Activated CD8-positive, alpha-beta T cell treated with anti-CD3 and anti-CD28 coated beads, Interleukin-2, amount 10 ng/mL, durations not matched to agents 7 days and 5 days (primary cell): ENCODE measurements at regions not wholly inside any gene's neighbourhood (a gene's known extent, or its start where the extent isn't known, plus 50 kb on each side); places are given as distances from the start of the nearest gene placed in this dataset.
"Not testable (repeated sequence)": the region's sequence is repeated elsewhere in the genome, so short reads cannot be mapped to it uniquely, and the experiment has no call there.

Experiments
- ATAC-seq: fragments of 150-1000 bp; cut with Tn5 transposase; one replicate; pipeline ENCODE4 v1.10.0; 2021; ENCODE audit warnings: moderate library complexity
- CTCF ChIA-PET: fragments of 350-600 bp; sonication (Branson Sonifier 250); formaldehyde crosslinking; loops from one replicate; lab custom pipeline; 2021; ENCODE audit warnings: antibody characterized with exemption; lab: Charles Lee
- POLR2A ChIA-PET: fragments of 350-600 bp; sonication (Branson Sonifier 250); formaldehyde crosslinking; loops from one replicate; lab custom pipeline; 2021; ENCODE audit warnings: antibody characterized with exemption; lab: Charles Lee
- DNase-seq: peaks from one replicate; pipeline ENCODE4 v3.0.0-alpha.2; 2020
- H3K27ac Mint-ChIP-seq: one replicate; pipeline ENCODE4 v1.8.0; 2021; ENCODE audit warnings: mild to moderate bottlenecking, mixed read lengths
- H3K27me3 Mint-ChIP-seq: one replicate; pipeline ENCODE4 v1.8.0; 2021; ENCODE audit warnings: low read depth, mixed read lengths
- H3K36me3 Mint-ChIP-seq: one replicate; pipeline ENCODE4 v1.8.0; 2021; ENCODE audit warnings: low read depth, mixed read lengths
- H3K4me1 Mint-ChIP-seq: one replicate; pipeline ENCODE4 v1.8.0; 2021; ENCODE audit warnings: low read depth, mixed read lengths
- H3K4me3 Mint-ChIP-seq: one replicate; pipeline ENCODE4 v1.8.0; 2021; ENCODE audit warnings: mild to moderate bottlenecking, mixed read lengths
- H3K9me3 Mint-ChIP-seq: one replicate; pipeline ENCODE4 v1.8.0; 2022; ENCODE audit warnings: mixed read lengths; ENCODE audit not compliant: insufficient read depth

DNA sequence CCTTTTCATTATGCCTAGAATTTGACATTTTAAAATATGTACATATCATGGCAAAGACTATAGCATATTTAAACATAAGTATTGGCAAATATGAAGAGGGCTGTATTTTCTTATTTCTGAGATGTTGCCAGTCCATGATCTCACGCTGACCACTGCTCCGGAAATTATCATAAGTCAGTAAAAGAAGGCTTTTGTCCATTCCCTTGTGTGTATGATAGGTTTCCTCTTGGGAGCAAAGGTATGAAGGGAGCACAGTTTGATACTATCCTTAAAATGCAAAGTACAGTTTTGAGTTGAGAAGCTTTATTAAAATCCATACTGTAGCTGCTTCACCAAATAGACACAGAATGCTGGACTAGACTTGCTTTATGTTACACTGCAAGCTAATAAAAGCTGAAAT lies 52.6 kb upstream of the AGA start:
- Mint-ChIP-seq H3K27ac (no peak overlapping the region), H3K27me3 (no peaks in the 10 kb centered on the region), H3K4me3 (no peak overlapping the region), H3K36me3 (no peaks in the 10 kb centered on the region), H3K9me3 (no peaks in the 10 kb centered on the region), H3K4me1 (no peaks in the 10 kb centered on the region)
- DNase-seq (no peak), ATAC-seq (no peak)
- CTCF ChIA-PET = no interaction called here
- POLR2A ChIA-PET = interaction anchor here (0.5 kb wide), 1 partner anchor 119 kb away, joined by 3 read pairs; no protein-coding TSS in a partner anchor

DNA sequence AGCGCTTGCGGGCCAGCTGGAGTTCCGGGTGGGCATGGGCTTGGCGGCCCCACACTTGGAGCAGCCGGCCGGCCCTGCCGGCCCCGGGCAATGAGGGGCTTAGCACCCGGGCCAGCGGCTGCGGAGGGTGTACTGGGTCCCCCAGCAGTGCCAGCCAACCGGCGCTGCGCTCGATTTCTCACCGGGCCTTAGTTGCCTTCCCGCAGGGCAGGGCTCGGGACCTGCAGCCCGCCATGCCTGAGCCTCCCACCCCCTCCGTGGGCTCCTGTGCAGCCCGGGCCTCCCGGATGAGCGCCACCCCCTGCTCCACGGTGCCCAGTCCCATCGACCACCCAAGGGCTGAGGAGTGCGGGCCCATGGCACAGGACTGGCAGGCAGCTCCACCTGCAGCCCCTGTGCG lies 53.4 kb upstream of the AGA start:
- H3K9me3 Mint-ChIP-seq, H3K36me3 Mint-ChIP-seq, H3K4me3 Mint-ChIP-seq, ATAC-seq, POLR2A ChIA-PET, CTCF ChIA-PET, H3K27ac Mint-ChIP-seq, H3K27me3 Mint-ChIP-seq, DNase-seq, H3K4me1 Mint-ChIP-seq: not testable (repeated sequence)

DNA sequence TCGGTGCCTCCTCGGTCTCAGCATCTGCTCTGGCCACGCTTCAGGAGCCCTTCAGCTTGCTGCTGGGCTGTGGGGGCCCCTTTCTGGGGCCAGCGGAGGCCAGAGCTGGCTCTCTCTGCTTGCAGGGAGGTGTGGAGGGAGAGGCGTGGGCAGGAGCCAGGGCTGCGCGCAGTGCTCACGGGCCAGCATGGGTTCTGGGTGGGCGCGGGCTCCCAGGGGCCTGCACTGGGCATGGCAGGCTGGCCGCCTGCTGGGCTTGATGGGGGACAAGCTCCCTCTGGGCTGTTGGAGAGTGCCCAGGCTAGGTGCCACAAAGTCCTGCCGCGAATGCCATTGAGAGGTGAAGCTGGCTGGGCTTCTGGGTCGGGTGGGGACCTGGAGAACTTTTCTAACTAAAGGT lies 57.3 kb upstream of the AGA start:
- Mint-ChIP-seq H3K4me3 (no peak overlapping the region), H3K27ac (no peak overlapping the region), H3K4me1 (peaks cover 12% of the 10 kb centered on the region), H3K27me3 (no peaks in the 10 kb centered on the region), H3K9me3 (no peaks in the 10 kb centered on the region), H3K36me3 (no peaks in the 10 kb centered on the region)
- DNase-seq (no peak), ATAC-seq (no peak)
- POLR2A ChIA-PET = no interaction called here
- CTCF ChIA-PET = no interaction called here

DNA sequence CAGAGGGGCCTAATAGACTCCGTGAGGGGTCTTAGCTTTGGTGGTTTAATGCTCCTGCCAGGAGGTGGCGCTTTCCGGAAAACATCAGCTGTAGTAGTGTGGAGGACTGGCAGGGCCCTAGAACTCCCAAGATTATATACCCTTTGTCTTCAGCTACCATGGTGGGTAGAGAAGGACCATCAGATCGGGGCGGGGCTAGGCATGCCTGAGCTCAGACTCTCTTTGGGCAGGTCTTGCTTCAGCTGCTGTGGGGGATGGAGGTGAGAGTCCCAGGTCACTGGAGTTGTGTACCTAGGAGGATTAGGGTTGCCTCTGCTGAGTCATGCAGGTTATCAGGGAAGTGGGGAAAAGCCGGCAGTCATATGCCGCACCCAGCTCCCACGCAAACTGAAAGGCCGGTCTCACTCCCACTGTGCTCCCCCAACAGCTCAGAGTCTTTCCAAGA lies 63.0 kb upstream of the AGA start:
- no peak overlapping the region for H3K27ac Mint-ChIP-seq

DNA sequence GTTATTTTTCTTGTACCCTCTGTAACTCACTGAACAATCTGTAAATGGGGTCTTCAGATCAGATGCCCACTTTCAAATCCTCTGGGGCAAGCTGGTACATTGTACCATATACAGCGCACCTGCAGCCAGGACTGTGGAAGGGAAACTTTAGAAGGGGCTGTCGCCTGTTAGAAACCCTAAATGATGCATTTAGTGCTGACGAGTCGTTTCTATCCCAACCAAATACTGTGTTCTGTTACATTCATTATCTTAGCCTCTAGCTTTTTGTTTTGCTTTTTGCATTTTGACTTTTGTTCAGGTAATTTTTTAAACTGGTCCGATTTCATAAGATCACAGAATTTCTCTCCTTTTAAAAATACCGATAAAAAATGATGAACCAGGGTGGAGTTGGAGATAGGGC lies 66.4 kb upstream of the AGA start:
- Mint-ChIP-seq H3K27me3 (no peaks in the 10 kb centered on the region), H3K9me3 (no peaks in the 10 kb centered on the region), H3K27ac (no peak overlapping the region), H3K4me3 (no peak overlapping the region), H3K4me1 (no peaks in the 10 kb centered on the region), H3K36me3 (no peaks in the 10 kb centered on the region)
- DNase-seq (no peak), ATAC-seq (no peak)
- POLR2A ChIA-PET = interaction anchor here (0.6 kb wide), 1 partner anchor 1313 kb away, joined by 5 read pairs; the partner anchor contains the start of gene SPATA4
- CTCF ChIA-PET = no interaction called here

More for the DNA sequence above, 63.0 kb upstream of the AGA start:
- Mint-ChIP-seq H3K36me3 (no peaks in the 10 kb centered on the region), H3K4me3 (no peak overlapping the region), H3K9me3 (no peaks in the 10 kb centered on the region), H3K27me3 (no peaks in the 10 kb centered on the region), H3K4me1 (peaks cover 12% of the 10 kb centered on the region)
- ATAC-seq (no peak), DNase-seq (no peak)
- ChIA-PET POLR2A (no interaction called here), CTCF (interaction anchor here (0.8 kb wide), 1 partner anchor 112 kb away, joined by 3 read pairs; no protein-coding TSS in a partner anchor)

DNA sequence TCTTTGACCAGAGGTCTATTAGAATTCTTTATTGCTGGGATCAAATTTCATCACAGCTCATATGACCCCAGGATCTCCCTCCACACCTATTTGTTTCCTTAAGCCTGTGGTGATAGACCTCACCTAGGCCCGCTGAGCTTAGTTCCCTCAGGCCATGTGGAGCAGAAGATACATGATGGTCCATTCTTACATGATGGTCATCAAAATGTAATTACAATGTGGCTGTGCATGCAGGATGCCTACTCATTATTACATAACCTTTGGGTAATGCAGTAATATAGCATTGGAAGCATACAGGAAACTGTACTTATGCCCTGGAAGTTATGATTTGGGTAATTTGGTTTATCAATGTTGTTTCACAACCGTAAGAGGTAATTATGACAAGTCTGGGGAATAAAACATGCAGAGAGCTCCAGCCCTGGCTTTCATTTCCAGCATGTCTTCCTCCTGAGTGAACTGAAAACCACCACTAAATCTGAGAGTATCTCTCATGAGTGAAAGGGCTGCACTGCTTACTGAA lies 67.0 kb upstream of the AGA start:
- POLR2A ChIA-PET = interaction anchor here (0.6 kb wide), 1 partner anchor 1314 kb away, joined by 5 read pairs; the partner anchor contains the start of gene SPATA4
- Mint-ChIP-seq H3K36me3 (no peaks in the 10 kb centered on the region), H3K4me1 (no peaks in the 10 kb centered on the region), H3K27ac (no peak overlapping the region), H3K27me3 (no peaks in the 10 kb centered on the region), H3K4me3 (no peak overlapping the region), H3K9me3 (no peaks in the 10 kb centered on the region)
- ATAC-seq (no peak), DNase-seq (no peak)
- CTCF ChIA-PET = no interaction called here

DNA sequence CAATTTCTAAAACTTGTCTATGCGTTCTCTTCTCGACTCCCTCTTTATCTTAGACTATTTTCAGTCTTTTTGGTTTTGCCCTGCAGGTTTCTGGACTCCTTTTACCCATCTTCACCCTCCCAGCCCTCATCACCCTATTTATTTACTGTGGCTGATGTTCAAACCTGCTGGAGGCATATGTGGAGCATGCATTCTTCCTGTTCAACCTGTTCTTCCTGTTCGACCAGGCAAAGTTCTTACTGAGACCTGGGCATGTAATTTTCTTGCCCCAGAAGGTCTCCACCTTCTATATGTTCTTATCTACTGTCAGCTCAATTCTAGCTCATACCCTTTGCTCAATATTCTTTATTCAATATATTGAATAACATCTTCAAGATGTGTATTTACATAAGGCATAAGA lies 69.4 kb upstream of the AGA start:
- Mint-ChIP-seq H3K36me3 (no peaks in the 10 kb centered on the region), H3K27ac (no peak overlapping the region), H3K4me1 (no peaks in the 10 kb centered on the region), H3K9me3 (no peaks in the 10 kb centered on the region), H3K4me3 (no peak overlapping the region), H3K27me3 (no peaks in the 10 kb centered on the region)
- ChIA-PET POLR2A (no interaction called here), CTCF (no interaction called here)
- ATAC-seq (no peak), DNase-seq (no peak)

DNA sequence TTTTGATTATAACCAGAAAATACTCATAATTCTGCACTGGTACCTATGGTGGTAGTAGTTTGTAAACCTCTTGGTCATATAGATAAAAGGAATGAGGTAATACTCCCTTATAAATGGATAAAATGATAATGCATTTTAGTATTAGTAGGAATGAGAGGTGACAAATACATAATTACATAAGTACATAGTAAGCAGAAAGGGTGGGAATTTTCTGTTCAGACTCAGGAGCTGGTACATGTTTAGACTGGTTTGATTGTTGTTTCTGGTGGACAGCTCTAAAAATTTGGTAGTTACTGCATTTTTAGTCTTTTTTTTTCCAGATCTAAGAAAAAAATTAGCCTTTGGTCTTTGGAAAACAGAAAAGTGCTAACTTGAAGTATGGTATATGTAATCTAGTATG lies 70.4 kb upstream of the AGA start:
- ATAC-seq (no peak), DNase-seq (no peak)
- no peaks in the 10 kb centered on the region for H3K4me1 Mint-ChIP-seq
- no peaks in the 10 kb centered on the region for H3K9me3 Mint-ChIP-seq
- ChIA-PET CTCF (no interaction called here), POLR2A (no interaction called here)
- H3K4me3 Mint-ChIP-seq = no peak overlapping the region
- no peak overlapping the region for H3K27ac Mint-ChIP-seq
- H3K36me3 Mint-ChIP-seq = no peaks in the 10 kb centered on the region
- H3K27me3 Mint-ChIP-seq = no peaks in the 10 kb centered on the region

DNA sequence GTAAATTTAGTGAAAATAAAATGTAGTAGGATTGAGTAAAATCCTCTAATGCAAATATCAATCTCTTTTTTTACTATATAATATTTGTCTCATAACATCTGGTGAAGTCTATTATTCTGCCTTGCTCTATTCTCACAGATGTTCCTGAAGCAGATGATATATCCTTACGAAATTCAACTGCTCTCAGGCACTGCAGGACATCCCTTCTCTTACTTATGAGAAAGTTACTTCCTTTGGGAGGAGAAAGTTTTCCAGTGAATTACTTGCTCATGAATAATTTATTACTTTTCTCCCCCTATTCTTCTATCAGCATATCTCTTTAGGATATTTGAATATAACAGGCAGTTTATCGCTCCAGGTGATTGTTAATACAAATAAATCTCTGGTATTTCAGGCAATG lies 75.6 kb upstream of the AGA start:
- Mint-ChIP-seq H3K4me3 (no peak overlapping the region), H3K9me3 (no peaks in the 10 kb centered on the region), H3K27ac (no peak overlapping the region), H3K36me3 (no peaks in the 10 kb centered on the region), H3K27me3 (no peaks in the 10 kb centered on the region), H3K4me1 (no peaks in the 10 kb centered on the region)
- ATAC-seq (no peak), DNase-seq (no peak)
- POLR2A ChIA-PET = no interaction called here
- CTCF ChIA-PET = no interaction called here

DNA sequence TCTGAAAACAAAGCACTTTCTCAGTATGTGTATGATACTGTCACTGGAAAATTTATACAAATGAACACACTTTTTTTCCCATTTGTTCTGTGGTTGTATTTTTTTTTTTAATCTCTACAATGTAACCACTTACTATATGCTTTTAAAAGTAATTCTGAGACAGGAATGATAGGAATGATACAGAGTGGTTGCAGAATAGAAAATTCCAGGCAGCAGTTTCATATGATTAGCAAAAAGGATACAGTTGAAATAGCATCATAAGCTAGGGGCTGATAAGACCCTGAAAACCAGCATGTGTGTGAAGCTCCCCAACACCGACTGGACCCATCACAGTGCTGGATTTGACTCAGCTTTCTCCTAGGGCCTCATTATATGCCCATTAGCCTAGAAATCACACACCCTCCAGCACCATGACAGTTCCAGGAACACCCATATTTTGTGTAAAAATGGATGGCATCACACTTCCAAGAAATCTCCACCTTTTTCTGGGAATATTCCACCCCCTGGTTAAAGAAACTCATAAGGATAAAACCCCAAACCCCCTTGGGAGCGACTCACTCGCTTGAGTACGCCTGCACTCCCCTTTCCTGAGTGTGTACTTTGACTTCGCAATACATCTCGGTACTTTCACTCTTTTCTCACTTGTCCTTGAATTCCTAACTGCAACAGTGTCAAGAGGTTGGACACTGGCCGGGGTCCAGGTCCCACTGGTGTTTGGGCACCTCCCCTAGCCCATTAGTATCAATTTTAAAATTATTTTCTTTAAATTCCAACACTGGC lies 77.4 kb upstream of the AGA start:
- H3K4me3 Mint-ChIP-seq = no peak overlapping the region
- ChIA-PET CTCF (no interaction called here), POLR2A (no interaction called here)
- no peak overlapping the region for H3K27ac Mint-ChIP-seq
- DNase-seq (no peak), ATAC-seq (no peak)
- no peaks in the 10 kb centered on the region for H3K36me3 Mint-ChIP-seq
- H3K9me3 Mint-ChIP-seq = no peaks in the 10 kb centered on the region
- no peaks in the 10 kb centered on the region for H3K27me3 Mint-ChIP-seq
- H3K4me1 Mint-ChIP-seq = no peaks in the 10 kb centered on the region

DNA sequence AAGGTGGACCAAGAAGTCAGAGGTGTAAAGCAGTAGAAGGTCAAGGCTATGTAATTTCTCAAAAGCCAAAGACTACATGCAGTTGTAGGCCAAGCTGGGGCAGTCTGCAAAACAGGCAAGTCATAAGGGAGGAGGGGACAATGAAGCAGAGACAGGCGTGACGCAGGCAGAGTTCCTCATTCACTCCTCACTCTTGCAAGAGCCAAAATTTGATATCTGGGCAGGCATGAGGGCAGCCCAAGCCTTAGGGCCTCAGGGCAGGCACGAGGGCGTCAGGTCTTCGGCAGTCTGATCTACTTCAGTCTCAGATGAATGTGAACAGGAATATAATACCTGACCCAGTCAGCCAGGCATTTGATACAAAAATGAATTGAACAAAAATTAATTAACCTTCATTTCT lies 86.4 kb upstream of the AGA start:
- H3K27ac Mint-ChIP-seq = no peak overlapping the region
- ChIA-PET CTCF (no interaction called here), POLR2A (no interaction called here)

DNA sequence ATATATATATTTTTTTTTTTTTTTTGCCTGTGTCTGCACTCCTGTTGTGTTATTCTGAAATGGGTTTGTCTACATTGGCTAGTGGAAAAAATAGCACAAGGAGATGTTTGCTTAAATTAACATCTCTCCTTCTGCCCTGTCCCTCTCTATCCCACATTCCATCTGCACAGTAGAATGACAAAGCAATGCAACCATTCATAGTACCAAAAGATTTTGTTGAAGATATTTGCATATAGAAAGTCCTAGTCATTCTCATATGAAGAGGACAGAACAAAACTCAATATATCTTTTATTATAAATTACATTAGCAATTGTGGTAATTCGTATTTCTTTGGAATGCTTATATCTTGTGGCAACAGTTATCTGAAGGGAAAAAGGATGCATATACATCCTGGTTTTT lies 88.3 kb upstream of the AGA start:
- H3K4me3 Mint-ChIP-seq = no peak overlapping the region
- CTCF ChIA-PET = no interaction called here
- DNase-seq (no peak), ATAC-seq (no peak)
- no peak overlapping the region for H3K27ac Mint-ChIP-seq
- POLR2A ChIA-PET = no interaction called here
- no peaks in the 10 kb centered on the region for H3K27me3 Mint-ChIP-seq
- no peaks in the 10 kb centered on the region for H3K4me1 Mint-ChIP-seq
- H3K9me3 Mint-ChIP-seq = no peaks in the 10 kb centered on the region
- no peaks in the 10 kb centered on the region for H3K36me3 Mint-ChIP-seq

More for the DNA sequence above, 86.4 kb upstream of the AGA start:
- DNase-seq (no peak), ATAC-seq (no peak)
- H3K4me3 Mint-ChIP-seq = no peak overlapping the region
- no peaks in the 10 kb centered on the region for H3K27me3 Mint-ChIP-seq
- H3K4me1 Mint-ChIP-seq = no peaks in the 10 kb centered on the region
- H3K36me3 Mint-ChIP-seq = no peaks in the 10 kb centered on the region
- no peaks in the 10 kb centered on the region for H3K9me3 Mint-ChIP-seq
